HG03565 (cell line): ENCODE measurements at regions not wholly inside any gene's neighbourhood (a gene's known extent, or its start where the extent isn't known, plus 50 kb on each side); places are given as distances from the start of the nearest gene placed in this dataset.

Source experiments
- ATAC-seq: cut with Tn5 transposase; IDR thresholded peaks from one replicate; pipeline ENCODE4 v1.9.1; 2021; ENCODE audit warnings: mild to moderate bottlenecking, moderate library complexity; ENCODE audit not compliant: unreplicated experiment

DNA sequence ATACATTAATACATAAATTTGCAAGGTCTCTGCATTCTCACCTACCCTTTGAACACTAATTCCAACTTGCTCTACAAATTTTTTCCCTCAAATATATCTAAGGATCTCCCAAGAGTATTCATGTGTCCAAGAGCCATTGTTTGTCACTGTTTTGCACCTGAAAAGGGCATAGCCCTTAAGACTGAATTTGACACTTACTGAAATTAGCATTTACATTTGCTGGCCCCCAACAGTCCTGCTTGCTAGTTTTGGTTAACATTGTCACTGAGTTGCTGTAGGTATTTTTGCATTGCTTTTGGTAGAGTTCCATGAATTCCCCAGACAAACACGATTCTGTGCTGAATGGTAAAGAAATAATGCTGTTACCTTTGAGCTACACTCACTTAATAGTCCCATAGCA is 57.3 kb downstream of the KCNA4 start:
- ATAC-seq = no peak

DNA sequence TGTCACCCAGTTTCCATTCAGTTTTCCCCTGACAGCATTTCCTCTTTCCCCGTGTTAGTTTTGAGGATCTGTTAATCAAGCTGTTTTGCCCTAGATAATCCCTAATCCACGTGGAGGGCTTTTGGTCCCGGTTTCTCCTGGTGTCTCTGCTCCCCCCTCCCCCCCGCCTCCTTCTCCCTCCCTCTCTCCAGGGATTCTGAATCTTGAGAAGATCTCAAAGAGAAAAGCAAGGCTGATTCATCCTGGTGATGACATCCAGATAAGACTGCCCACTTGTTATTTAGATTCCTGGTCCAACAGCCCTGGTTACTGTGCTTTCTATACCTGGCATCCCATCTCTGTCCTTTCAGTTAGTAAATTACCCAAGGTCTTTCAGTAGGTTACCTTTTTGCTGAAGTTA is 59.4 kb downstream of the KCNA4 start:
- no peak for ATAC-seq

GRCh38 chr11:29956076-29956556 is 60.7 kb downstream of the KCNA4 start:
- no peak for ATAC-seq

GRCh38 chr11:29943347-29943746 is 73.5 kb downstream of the KCNA4 start:
- ATAC-seq = no peak

DNA sequence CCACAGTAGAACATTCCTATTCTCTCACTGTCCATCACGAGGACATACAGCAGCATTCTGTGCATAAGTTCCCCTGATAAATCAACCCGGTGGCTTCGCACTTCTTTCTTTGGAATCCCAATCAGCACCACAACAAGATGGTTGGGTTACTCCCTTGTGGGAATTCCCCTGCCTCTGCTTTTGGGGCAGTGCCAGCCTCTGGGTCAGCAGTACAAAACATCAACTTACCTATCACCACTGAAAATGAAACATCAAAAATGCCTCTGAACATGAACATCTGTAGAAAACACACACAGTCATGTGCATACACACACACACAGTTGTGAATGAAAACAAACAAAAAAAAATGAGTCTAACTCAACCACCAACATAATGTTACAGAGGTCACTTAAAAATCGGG is 79.3 kb downstream of the KCNA4 start:
- ATAC-seq = no peak

DNA sequence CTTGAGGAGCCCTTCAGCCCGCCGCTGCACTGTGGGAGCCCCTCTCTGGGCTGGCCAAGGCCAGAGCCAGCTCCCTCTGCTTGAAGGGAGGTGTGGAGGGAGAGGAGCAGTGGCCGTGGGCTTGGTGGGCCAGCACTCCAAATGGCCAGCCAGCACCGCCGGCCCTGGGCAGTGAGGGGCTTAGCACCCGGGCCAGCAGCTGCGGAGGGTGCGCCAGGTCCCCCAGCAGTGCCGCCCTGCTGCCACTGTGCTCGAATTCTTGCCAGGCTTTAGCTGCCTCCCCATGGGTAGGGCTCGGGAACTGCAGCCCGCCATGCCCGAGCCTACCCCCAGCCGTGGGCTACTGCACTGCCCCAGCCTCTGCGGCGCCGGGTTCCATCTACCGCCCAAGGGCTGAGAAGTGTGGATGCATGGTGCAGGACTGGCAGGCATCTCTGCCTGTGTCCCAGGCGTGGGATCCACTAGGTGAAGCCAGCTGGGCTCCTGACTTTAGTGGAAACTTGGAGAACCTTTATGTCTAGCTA is 82.7 kb downstream of the KCNA4 start:
- no peak for ATAC-seq

- no peak for ATAC-seq
These were observed 100.8 kb downstream of the KCNA4 start for GRCh38 chr11:29916040-29916439.

- ATAC-seq = no peak
These were observed 102.5 kb downstream of the KCNA4 start for GRCh38 chr11:29914203-29914930.

DNA sequence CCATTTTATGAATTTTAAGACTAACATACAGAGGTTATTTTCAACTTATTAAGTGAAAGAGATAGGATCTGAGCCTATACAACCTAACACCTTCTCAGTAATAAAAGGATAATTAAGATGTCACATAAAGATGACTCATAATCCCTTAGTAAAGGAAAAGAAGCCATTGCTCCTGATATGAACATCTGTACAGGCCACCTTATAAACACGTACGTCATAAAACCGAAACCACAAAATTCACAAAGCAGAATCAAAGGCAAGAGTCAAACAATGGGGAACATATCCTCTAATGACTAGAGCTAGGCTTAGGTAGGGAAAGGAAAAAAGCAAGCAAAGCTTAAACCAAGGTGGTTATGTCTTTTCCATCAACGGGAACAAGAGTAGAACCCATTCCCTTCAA is 103.5 kb downstream of the KCNA4 start:
- ATAC-seq = no peak

DNA sequence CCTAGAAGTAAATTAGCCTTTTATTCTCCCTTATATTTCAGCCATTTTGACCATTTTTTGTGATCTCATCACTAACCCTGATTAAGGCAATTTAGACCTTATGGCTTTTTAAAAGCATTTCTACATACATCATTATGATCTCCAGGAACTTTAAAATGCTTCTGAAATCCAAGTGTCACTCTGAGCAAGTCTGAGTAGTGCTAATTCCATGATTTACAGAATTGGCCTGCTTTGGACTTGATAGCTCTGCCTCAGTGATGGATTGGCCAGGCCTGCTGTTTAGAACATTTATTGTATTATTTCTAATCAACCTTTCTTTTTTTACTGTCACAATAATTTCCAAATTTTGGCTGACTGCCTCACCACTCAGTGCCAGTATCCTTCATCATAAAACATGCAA is 116.4 kb downstream of the KCNA4 start:
- no peak for ATAC-seq

- no peak for ATAC-seq
These were observed 137.3 kb downstream of the KCNA4 start for GRCh38 chr11:29879560-29879959.

GRCh38 chr11:29876192-29876591 is 140.6 kb downstream of the KCNA4 start:
- no peak for ATAC-seq

GRCh38 chr11:29847219-29847618 is 169.6 kb downstream of the KCNA4 start:
- no peak for ATAC-seq

DNA sequence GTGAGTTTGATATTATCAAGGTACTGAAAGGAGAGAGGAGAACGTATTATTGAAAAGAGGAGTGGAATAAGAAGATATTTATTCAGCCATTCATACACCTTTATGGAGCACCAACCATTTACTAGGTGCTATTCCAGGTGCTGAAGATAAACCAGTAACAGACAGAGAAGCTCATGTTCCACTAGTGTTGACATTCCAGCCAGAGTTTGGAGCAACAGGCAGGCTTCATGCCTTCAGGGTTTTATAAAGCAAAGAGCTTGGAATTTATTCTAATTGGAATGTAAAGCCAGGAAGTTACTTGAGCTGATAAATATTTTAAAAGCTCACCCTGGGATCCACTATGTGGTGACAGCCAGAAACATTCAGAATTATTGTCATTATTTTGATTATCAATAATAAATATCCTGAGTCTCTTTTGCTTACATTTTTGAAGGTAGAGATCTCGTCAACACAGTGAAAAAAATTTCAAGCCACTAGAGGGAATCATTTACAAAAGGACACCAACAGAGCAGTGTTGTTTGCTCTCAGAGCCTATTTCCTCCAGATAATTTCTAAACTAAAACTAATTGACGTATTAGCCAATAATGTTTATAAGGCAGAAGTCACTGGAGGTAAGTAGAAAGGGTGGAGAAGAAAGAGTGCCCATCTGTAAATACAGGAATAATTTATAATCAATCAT is 172.0 kb downstream of the KCNA4 start:
- no peak for ATAC-seq

GRCh38 chr11:29844031-29844430 is 172.8 kb downstream of the KCNA4 start:
- ATAC-seq = no peak

GRCh38 chr11:29842061-29842460 is 174.8 kb downstream of the KCNA4 start:
- no peak for ATAC-seq

- ATAC-seq = no peak
These were observed 190.0 kb downstream of the KCNA4 start for GRCh38 chr11:29826878-29827277.

- no peak for ATAC-seq
These were observed 200.5 kb downstream of the KCNA4 start for GRCh38 chr11:29816359-29816758.

DNA sequence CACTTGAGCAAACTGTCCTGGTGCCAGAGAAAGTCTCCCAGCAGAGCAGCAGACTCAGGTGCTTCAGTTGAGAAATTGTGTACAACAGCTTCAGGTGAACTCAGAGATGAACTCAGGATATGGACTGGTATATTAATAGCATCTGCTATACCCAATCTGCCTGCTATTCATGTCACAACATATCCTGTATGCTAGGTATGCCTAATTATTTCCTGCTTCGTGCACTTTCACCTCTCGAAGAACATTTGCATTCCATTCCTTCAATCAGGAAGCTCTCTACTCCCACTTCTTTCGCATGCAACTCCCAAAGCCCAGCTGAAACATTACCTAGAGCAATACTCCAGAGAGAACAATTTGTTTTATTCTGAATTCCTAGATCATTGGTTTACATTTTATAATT is 207.7 kb downstream of the KCNA4 start:
- ATAC-seq = no peak

DNA sequence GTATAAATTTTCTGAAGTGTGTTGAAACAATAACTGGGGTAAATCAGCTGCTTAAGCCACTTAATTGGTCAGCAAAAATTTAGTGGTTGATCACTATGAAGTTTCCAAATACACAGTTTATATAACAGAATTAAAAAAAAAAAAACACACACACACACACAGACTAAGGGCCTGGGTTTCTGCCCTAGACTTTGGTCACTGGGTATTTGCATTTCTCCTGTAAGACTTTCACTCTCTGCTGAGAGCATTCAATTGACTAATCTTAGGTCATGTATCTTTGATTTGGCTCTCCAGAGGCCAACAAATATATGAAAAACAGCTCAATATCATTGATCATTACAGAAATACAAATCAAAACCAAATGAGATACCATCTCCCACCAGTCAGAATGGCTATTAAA is 214.3 kb downstream of the KCNA4 start:
- ATAC-seq = no peak

DNA sequence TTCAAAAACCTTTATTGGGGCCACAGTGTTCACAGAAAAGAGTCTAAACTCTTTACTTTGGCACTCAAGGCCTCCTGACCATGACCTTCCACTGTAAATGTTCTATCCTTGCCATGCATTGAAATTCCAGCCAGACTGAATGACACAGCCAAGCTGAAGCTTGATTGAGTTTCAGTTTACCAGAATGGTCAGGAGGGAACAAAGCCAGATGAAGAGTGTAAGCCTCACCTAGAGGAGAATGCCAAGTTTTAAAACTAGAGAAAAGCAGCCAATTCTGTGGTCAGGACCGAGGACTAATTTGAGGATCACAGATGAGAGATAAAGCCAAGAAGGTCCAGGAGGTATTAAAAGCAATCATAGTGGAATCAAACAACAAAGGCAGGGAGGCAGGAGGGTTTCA is 215.3 kb downstream of the KCNA4 start:
- ATAC-seq = no peak

GRCh38 chr11:29786092-29786491 is 230.7 kb downstream of the KCNA4 start:
- ATAC-seq = no peak
